Osteoblast (primary cell): ENCODE measurements at regions not wholly inside any gene's neighbourhood (a gene's known extent, or its start where the extent isn't known, plus 50 kb on each side); places are given as distances from the start of the nearest gene placed in this dataset.
A peak's percentile ranks its signal among the peaks of the same experiment; 100 is the strongest.

ENCODE experiments used
- DNase-seq: peaks from one replicate; pipeline ENCODE4 v3.0.0; 2011; ENCODE audit warnings: low spot score, mixed read lengths; ENCODE audit not compliant: insufficient read length; ENCODE audit errors: missing footprints
- H2AFZ ChIP-seq: 2 replicates; pipeline ENCODE4 v1.6.0; 2011; ENCODE audit warnings: mild to moderate bottlenecking, low read length
- H3K27ac ChIP-seq: 2 replicates; pipeline ENCODE4 v1.5.1; 2011; ENCODE audit warnings: mild to moderate bottlenecking, low read depth, low read length, moderate library complexity
- H3K27me3 ChIP-seq: 2 replicates; pipeline ENCODE4 v1.6.0; 2012; ENCODE audit warnings: mild to moderate bottlenecking, control low read depth, inconsistent platforms, low read length, moderate library complexity; ENCODE audit not compliant: insufficient read depth
- H3K36me3 ChIP-seq: 2 replicates; pipeline ENCODE4 v1.5.1; 2011; ENCODE audit warnings: mild to moderate bottlenecking, low read length, control low read depth, moderate library complexity; ENCODE audit not compliant: insufficient read depth
- H3K4me1 ChIP-seq: 2 replicates; pipeline ENCODE4 v1.5.1; 2011; ENCODE audit warnings: mild to moderate bottlenecking, low read length, control low read depth, moderate library complexity; ENCODE audit not compliant: insufficient read depth
- H3K4me2 ChIP-seq: 2 replicates; pipeline ENCODE4 v1.6.0; 2011; ENCODE audit warnings: mild to moderate bottlenecking, low read length; ENCODE audit not compliant: insufficient read depth
- H3K4me3 ChIP-seq: fragments of 200-600 bp; sonication (generic); 3 replicates; pipeline ENCODE4 v1.5.1; 2012; ENCODE audit warnings: mild to moderate bottlenecking, low read length, inconsistent platforms; ENCODE audit not compliant: insufficient read depth
- H3K79me2 ChIP-seq: 2 replicates; pipeline ENCODE4 v1.6.0; 2012; ENCODE audit warnings: mild to moderate bottlenecking, low read length, control low read depth, inconsistent platforms; ENCODE audit not compliant: insufficient read depth
- H3K9me3 ChIP-seq: 2 replicates; pipeline ENCODE4 v1.5.1; 2011; ENCODE audit warnings: low read depth, low read length, control low read depth
- H4K20me1 ChIP-seq: 2 replicates; pipeline ENCODE4 v1.6.0; 2012; ENCODE audit warnings: mild to moderate bottlenecking, low read length, control low read depth; ENCODE audit not compliant: insufficient read depth
- CTCF ChIP-seq: IDR thresholded peaks from 2 replicates; pipeline ENCODE4 v1.5.1; 2011; ENCODE audit warnings: mild to moderate bottlenecking, low read depth, low read length, moderate library complexity; ENCODE audit errors: extremely low read depth

GRCh38 chr2:63788071-63788470, 53.6 kb upstream of the UGP2 start:
- H3K4me1 ChIP-seq = peaks cover 44% of the 10 kb centered on the region
- peak overlapping the region; percentile 42 for H3K27ac ChIP-seq
- H4K20me1 ChIP-seq = no peaks in the 10 kb centered on the region
- no peaks in the 10 kb centered on the region for H3K36me3 ChIP-seq
- no peak for DNase-seq
- no peak overlapping the region for H3K4me2 ChIP-seq
- H3K79me2 ChIP-seq = no peaks in the 10 kb centered on the region
- H3K4me3 ChIP-seq = no peak overlapping the region
- no peaks in the 10 kb centered on the region for H3K9me3 ChIP-seq
- no peaks in the 10 kb centered on the region for H3K27me3 ChIP-seq
- no peak for TF ChIP-seq CTCF
- H2AFZ ChIP-seq = no peak overlapping the region

- H3K79me2 ChIP-seq = no peaks in the 10 kb centered on the region
- H3K27me3 ChIP-seq = no peaks in the 10 kb centered on the region
- peak overlapping the region; percentile 52 for H3K4me2 ChIP-seq
- no peaks in the 10 kb centered on the region for H4K20me1 ChIP-seq
- peak overlapping the region; percentile 76 for H3K27ac ChIP-seq
- no peak for DNase-seq
- no peaks in the 10 kb centered on the region for H3K9me3 ChIP-seq
- peak overlapping the region; percentile 40 for H2AFZ ChIP-seq
- no peaks in the 10 kb centered on the region for H3K36me3 ChIP-seq
- TF ChIP-seq CTCF = no peak
- H3K4me1 ChIP-seq = peaks cover 45% of the 10 kb centered on the region
- H3K4me3 ChIP-seq = no peak overlapping the region
Observed at GRCh38 chr2:63789338-63790020, 52.2 kb upstream of the UGP2 start.

GRCh38 chr2:63790491-63790890, 51.2 kb upstream of the UGP2 start:
- Histone ChIP-seq H3K4me1 (peaks cover 45% of the 10 kb centered on the region), H3K79me2 (no peaks in the 10 kb centered on the region), H3K36me3 (no peaks in the 10 kb centered on the region), H2AFZ (no peak overlapping the region), H3K27me3 (no peaks in the 10 kb centered on the region), H3K4me2 (peak overlapping the region; percentile 59), H3K4me3 (peak overlapping the region; percentile 9), H3K9me3 (no peaks in the 10 kb centered on the region), H3K27ac (peak overlapping the region; percentile 72), H4K20me1 (no peaks in the 10 kb centered on the region)
- no peak for TF ChIP-seq CTCF
- DNase-seq = no peak

DNA sequence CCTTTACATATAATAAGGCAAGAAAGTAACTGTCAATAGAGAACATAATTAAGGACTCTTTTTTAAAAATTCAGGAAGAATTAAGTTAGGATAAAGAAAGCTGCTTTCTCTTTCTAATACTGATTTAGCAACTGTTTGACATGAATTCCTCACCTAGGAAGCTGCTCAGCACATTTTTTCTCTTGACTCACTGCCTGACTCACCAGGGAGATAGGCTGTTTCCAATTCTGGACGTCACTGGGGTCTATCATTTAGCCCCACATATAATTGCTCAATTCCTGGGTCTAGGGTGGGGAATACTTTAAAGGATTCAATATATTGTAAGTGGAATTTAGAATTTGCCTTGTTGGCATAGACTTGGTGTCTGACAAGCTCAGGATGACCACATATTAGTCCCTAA, 50.8 kb upstream of the UGP2 start:
- Histone ChIP-seq H3K4me2 (peak overlapping the region; percentile 59), H3K27ac (peak overlapping the region; percentile 72), H3K4me3 (peak overlapping the region; percentile 9), H3K4me1 (peaks cover 45% of the 10 kb centered on the region), H3K36me3 (no peaks in the 10 kb centered on the region), H4K20me1 (no peaks in the 10 kb centered on the region), H3K79me2 (no peaks in the 10 kb centered on the region), H3K27me3 (no peaks in the 10 kb centered on the region), H2AFZ (peak overlapping the region; percentile 1), H3K9me3 (no peaks in the 10 kb centered on the region)
- no peak for TF ChIP-seq CTCF
- DNase-seq = peak; percentile 60
